HCT116 (cell line): ENCODE measurements at regions not wholly inside any gene's neighbourhood (a gene's known extent, or its start where the extent isn't known, plus 50 kb on each side); places are given as distances from the start of the nearest gene placed in this dataset.

Source experiments
- ATAC-seq: fragments of 200-7000 bp; cut with Tn5 transposase; 2 replicates; pipeline ENCODE4 v1.9.1; 2020; ENCODE audit warnings: mild to moderate bottlenecking, moderate library complexity
- BruUV-seq: library from RNA; stranded (reverse); fragments of 400-500 nt; replicated peaks from 2 replicates; lab custom pipeline; 2021; lab: Mats Ljungman, UMichigan
- CTCF ChIA-PET: fragments of 300-600 bp; sonication (Branson Sonifier 250); formaldehyde crosslinking; loops from one replicate; lab custom pipeline; 2021; ENCODE audit warnings: antibody characterized with exemption; lab: Charles Lee
- POLR2A ChIA-PET: fragments of 300-600, 350-600 bp; sonication (Branson Sonifier 250); formaldehyde crosslinking; loops from one replicate; lab custom pipeline; 2021; ENCODE audit warnings: antibody characterized with exemption; lab: Charles Lee
- RAD21 ChIA-PET, 2 experiments: fragments of 300-600 bp; sonication (Branson Sonifier 250); formaldehyde crosslinking; loops; one replicate each; lab custom pipeline; 2023; ENCODE audit warnings: low total read pairs in 2 of 2; ENCODE audit not compliant: uncharacterized antibody in 2 of 2, unreplicated experiment in 2 of 2, low non-redundant PET in 1 of 2; lab: Charles Lee
- DNase-seq: peaks from one replicate; pipeline ENCODE4 v3.0.0-alpha.2; 2010; ENCODE audit warnings: low read depth, low spot score
- H2AFZ ChIP-seq: fragments of 200-600 bp; shearing (Covaris generic), sonication (generic); 2 replicates; pipeline ENCODE4 v1.6.1; 2017; ENCODE audit warnings: low read depth, mixed run types, mixed read lengths, antibody characterized with exemption, low read length; ENCODE audit not compliant: poor library complexity, severe bottlenecking
- H3K27ac ChIP-seq: 2 replicates; pipeline ENCODE4 v1.5.1; 2012; ENCODE audit warnings: low read depth, low read length
- H3K27me3 ChIP-seq: fragments of 200-600 bp; sonication (generic); 2 replicates; pipeline ENCODE4 v1.6.1; 2016; ENCODE audit warnings: mixed run types, low read length, mixed read lengths; ENCODE audit not compliant: insufficient read depth
- H3K36me3 ChIP-seq, 2 experiments: fragments of 200-500 bp in 1 of 2; fragments of 200-600 bp in 1 of 2; sonication (Bioruptor generic) in 1 of 2; sonication (generic) in 1 of 2; 2 replicates each; pipeline versions ENCODE4 v1.5.1 to v1.6.1; 2014 to 2016; ENCODE audit warnings: low read length in 2 of 2, inconsistent platforms in 1 of 2, mixed read lengths in 1 of 2, mixed run types in 1 of 2; ENCODE audit not compliant: insufficient read depth in 2 of 2, control insufficient read depth in 1 of 2
- H3K4me1 ChIP-seq, 2 experiments: fragments of 200-600 bp in 1 of 2; sonication (generic) in 1 of 2; 2 replicates each; pipeline versions ENCODE4 v1.5.1 to v1.6.1; 2012 to 2017; ENCODE audit warnings: low read length in 2 of 2, inconsistent platforms in 1 of 2, mild to moderate bottlenecking in 1 of 2, mixed read lengths in 1 of 2, mixed run types in 1 of 2, moderate library complexity in 1 of 2; ENCODE audit not compliant: insufficient read depth in 2 of 2, control insufficient read depth in 1 of 2
- H3K4me2 ChIP-seq: fragments of 200-600 bp; sonication (generic); 2 replicates; pipeline ENCODE4 v1.6.1; 2017; ENCODE audit warnings: mixed run types, low read length, mixed read lengths
- H3K4me3 ChIP-seq, 2 experiments: fragments of 200-600 bp in 1 of 2; sonication (generic) in 1 of 2; replicated peaks in 1 of 2; 2 replicates each; pipeline ENCODE4 v1.5.1; 2011 to 2016; ENCODE audit warnings: low read length in 2 of 2, control low read depth in 1 of 2, low read depth in 1 of 2, mild to moderate bottlenecking in 1 of 2, mixed read lengths in 1 of 2, mixed run types in 1 of 2
- H3K79me2 ChIP-seq: fragments of 200-600 bp; sonication (generic); 2 replicates; pipeline ENCODE4 v1.6.1; 2017; ENCODE audit warnings: mild to moderate bottlenecking, mixed run types, low read length, moderate library complexity, mixed read lengths; ENCODE audit not compliant: insufficient read depth
- H3K9ac ChIP-seq: fragments of 200-600 bp; sonication (generic); 2 replicates; pipeline ENCODE4 v1.6.1; 2016; ENCODE audit warnings: low read length, mixed read lengths
- H3K9me2 ChIP-seq: fragments of 200-600 bp; sonication (generic), shearing (Covaris generic); 2 replicates; pipeline ENCODE4 v1.6.1; 2017; ENCODE audit warnings: mixed run types, mild to moderate bottlenecking, moderate library complexity; ENCODE audit not compliant: insufficient read depth
- H3K9me3 ChIP-seq, 2 experiments: fragments of 200-500 bp in 1 of 2; fragments of 200-600 bp in 1 of 2; sonication (Bioruptor generic) in 1 of 2; sonication (generic) in 1 of 2; 2 replicates each; pipeline ENCODE4 v1.6.1; 2014 to 2017; ENCODE audit warnings: low read length in 2 of 2, mixed read lengths in 2 of 2, inconsistent platforms in 1 of 2, low read depth in 1 of 2, mild to moderate bottlenecking in 1 of 2, mixed run types in 1 of 2, moderate library complexity in 1 of 2; ENCODE audit not compliant: control insufficient read depth in 1 of 2, insufficient read depth in 1 of 2
- H4K20me1 ChIP-seq: fragments of 200-600 bp; sonication (generic), shearing (Covaris generic); 2 replicates; pipeline ENCODE4 v1.6.1; 2017; ENCODE audit warnings: mixed run types, mild to moderate bottlenecking, moderate library complexity; ENCODE audit not compliant: insufficient read depth
- CBX3 ChIP-seq: IDR thresholded peaks from 2 replicates; pipeline ENCODE4 v1.6.1; 2012; ENCODE audit warnings: low read depth
- EZH2 ChIP-seq: fragments of 200-600 bp; sonication (generic); IDR thresholded peaks from 2 replicates; pipeline ENCODE4 v1.6.1; 2017; ENCODE audit warnings: antibody characterized with exemption, mixed run types
- FOSL1 ChIP-seq: IDR thresholded peaks from 2 replicates; pipeline ENCODE4 v1.6.1; 2012; ENCODE audit warnings: low read depth
- JUND ChIP-seq: IDR thresholded peaks from 2 replicates; pipeline ENCODE4 v1.6.1; 2012
- RAD21 ChIP-seq: IDR thresholded peaks from 2 replicates; pipeline ENCODE4 v1.6.1; 2012; ENCODE audit warnings: low read depth, mild to moderate bottlenecking
- SP1 ChIP-seq: IDR thresholded peaks from 2 replicates; pipeline ENCODE4 v1.6.1; 2012; ENCODE audit warnings: low read depth
- SRF ChIP-seq: IDR thresholded peaks from 2 replicates; pipeline ENCODE4 v1.6.1; 2012; ENCODE audit warnings: low read depth
- TCF7L2 ChIP-seq: IDR thresholded peaks from 2 replicates; pipeline ENCODE4 v1.7.0; 2011; ENCODE audit warnings: borderline replicate concordance, inconsistent platforms; ENCODE audit not compliant: insufficient read depth, insufficient read length; ENCODE audit errors: extremely low read depth
- YY1 ChIP-seq: IDR thresholded peaks from 2 replicates; pipeline ENCODE4 v1.6.1; 2011; ENCODE audit warnings: low read length, low read depth, moderate library complexity, mild to moderate bottlenecking; ENCODE audit not compliant: insufficient replicate concordance; ENCODE audit errors: extremely low read depth
- ZFX ChIP-seq: fragments of 450-650 bp; IDR thresholded peaks from 2 replicates; pipeline ENCODE4 v1.6.1; 2017
- intact Hi-C: fragments of 100-400 bp; cut with micrococcal nuclease; formaldehyde crosslinking; loops from 2 replicates; pipeline ENCODE4 v1.10.0; 2022
- TF ChIP-seq, protein P1 (sequence below): IDR thresholded peaks from 2 replicates; pipeline ENCODE4 v1.6.1; 2011; ENCODE audit warnings: mild to moderate bottlenecking, low read length, moderate library complexity; ENCODE audit not compliant: insufficient replicate concordance; ENCODE audit errors: extremely low read depth
- TF ChIP-seq, protein P2 (sequence below): IDR thresholded peaks from 2 replicates; pipeline ENCODE4 v1.6.1; 2012
- TF ChIP-seq, protein P3 (sequence below), 3 experiments: fragments of 200-600 bp in 1 of 3; sonication (generic) in 1 of 3; IDR thresholded peaks in 2 of 3; conservative IDR thresholded peaks in 1 of 3; 2 replicates each; pipeline ENCODE4 v1.5.1; 2012 to 2017; ENCODE audit warnings: low read depth in 2 of 3, low read length in 2 of 3, antibody characterized with exemption in 1 of 3, borderline replicate concordance in 1 of 3, control low read depth in 1 of 3, mild to moderate bottlenecking in 1 of 3, mixed read lengths in 1 of 3, mixed run types in 1 of 3, moderate library complexity in 1 of 3; ENCODE audit not compliant: insufficient read depth in 1 of 3
- TF ChIP-seq, protein P4 (sequence below): IDR thresholded peaks from 2 replicates; pipeline ENCODE4 v1.6.1; 2012

DNA sequence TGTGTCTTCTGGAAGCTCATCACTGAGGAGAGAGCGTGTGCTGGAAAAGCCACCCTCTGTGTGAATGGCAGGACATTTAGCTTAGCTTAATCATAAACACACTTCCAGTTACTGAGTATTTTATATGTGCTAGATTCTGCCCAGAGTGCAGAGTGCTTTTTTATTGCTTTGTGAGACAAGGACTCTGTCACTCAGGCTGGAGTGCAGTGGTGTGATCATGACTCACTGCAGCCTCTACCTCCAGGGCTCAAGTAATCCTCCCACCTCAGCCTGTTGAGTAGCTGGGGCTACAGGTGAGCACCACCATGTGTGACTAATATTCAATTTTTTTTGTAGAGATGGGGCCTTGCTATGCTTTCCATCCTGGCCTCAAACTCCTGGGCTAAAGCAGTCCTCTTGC lies 61.4 kb upstream of the IRX3 start:
- CTCF ChIA-PET: interaction anchor here (0.8 kb wide), 1 partner anchor 65 kb away, joined by 3 read pairs; no protein-coding TSS in a partner anchor
- POLR2A ChIA-PET: no interaction called here

DNA sequence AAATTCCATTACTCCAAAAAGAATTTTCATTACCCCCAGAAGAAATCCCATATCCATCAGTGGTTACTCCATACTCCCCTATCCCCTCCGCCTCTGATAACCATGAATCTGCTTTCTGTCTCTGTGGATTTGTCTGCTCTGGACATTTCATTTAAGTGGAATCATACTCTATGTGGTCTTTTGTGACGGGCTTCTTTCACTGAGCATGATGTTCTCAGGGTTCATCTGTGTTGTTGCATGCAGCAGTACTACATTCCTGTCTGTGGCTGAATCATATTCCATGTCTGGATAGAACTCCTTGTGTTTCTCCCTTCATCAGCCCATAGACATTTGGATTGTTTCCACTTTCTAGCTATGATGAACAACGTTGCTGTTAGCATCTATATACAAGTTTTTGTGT lies 59.5 kb upstream of the IRX3 start:
- BruUV-seq: no TSS peak
- no peak overlapping the region for H2AFZ ChIP-seq
- no peak for DNase-seq
- H3K27ac ChIP-seq: no peak overlapping the region
- intact Hi-C loops: no loop called here
- no peaks in the 10 kb centered on the region for H3K9me2 ChIP-seq
- H3K4me3 ChIP-seq: no peak overlapping the region
- peaks cover 0 to 4% of the 10 kb centered on the region in 2 experiments; a peak in 1 of 4 replicates for H3K4me1 ChIP-seq
- H3K36me3 ChIP-seq: no peaks in the 10 kb centered on the region
- RAD21 ChIA-PET: no interaction called here
- H3K4me2 ChIP-seq: no peak overlapping the region
- CTCF ChIA-PET: no interaction called here
- no peaks in the 10 kb centered on the region for H4K20me1 ChIP-seq
- no peaks in the 10 kb centered on the region for H3K79me2 ChIP-seq
- no peaks in the 10 kb centered on the region for H3K27me3 ChIP-seq
- no peak overlapping the region for H3K9ac ChIP-seq
- no peak for ATAC-seq
- H3K9me3 ChIP-seq: no peaks in the 10 kb centered on the region
- POLR2A ChIA-PET: no interaction called here
- TF ChIP-seq, protein P1, sequence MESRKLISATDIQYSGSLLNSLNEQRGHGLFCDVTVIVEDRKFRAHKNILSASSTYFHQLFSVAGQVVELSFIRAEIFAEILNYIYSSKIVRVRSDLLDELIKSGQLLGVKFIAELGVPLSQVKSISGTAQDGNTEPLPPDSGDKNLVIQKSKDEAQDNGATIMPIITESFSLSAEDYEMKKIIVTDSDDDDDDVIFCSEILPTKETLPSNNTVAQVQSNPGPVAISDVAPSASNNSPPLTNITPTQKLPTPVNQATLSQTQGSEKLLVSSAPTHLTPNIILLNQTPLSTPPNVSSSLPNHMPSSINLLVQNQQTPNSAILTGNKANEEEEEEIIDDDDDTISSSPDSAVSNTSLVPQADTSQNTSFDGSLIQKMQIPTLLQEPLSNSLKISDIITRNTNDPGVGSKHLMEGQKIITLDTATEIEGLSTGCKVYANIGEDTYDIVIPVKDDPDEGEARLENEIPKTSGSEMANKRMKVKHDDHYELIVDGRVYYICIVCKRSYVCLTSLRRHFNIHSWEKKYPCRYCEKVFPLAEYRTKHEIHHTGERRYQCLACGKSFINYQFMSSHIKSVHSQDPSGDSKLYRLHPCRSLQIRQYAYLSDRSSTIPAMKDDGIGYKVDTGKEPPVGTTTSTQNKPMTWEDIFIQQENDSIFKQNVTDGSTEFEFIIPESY: no peak
- TF ChIP-seq RAD21: no peak
- TF ChIP-seq, protein P2, sequence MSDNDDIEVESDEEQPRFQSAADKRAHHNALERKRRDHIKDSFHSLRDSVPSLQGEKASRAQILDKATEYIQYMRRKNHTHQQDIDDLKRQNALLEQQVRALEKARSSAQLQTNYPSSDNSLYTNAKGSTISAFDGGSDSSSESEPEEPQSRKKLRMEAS: no peak
- TF ChIP-seq, protein P3, sequence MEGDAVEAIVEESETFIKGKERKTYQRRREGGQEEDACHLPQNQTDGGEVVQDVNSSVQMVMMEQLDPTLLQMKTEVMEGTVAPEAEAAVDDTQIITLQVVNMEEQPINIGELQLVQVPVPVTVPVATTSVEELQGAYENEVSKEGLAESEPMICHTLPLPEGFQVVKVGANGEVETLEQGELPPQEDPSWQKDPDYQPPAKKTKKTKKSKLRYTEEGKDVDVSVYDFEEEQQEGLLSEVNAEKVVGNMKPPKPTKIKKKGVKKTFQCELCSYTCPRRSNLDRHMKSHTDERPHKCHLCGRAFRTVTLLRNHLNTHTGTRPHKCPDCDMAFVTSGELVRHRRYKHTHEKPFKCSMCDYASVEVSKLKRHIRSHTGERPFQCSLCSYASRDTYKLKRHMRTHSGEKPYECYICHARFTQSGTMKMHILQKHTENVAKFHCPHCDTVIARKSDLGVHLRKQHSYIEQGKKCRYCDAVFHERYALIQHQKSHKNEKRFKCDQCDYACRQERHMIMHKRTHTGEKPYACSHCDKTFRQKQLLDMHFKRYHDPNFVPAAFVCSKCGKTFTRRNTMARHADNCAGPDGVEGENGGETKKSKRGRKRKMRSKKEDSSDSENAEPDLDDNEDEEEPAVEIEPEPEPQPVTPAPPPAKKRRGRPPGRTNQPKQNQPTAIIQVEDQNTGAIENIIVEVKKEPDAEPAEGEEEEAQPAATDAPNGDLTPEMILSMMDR (IDR thresholded peaks at IDR 0.05 in 2 of 3, conservative IDR thresholded peaks at IDR 0.05 in 1 of 3; ENCODE audit: borderline replicate concordance in 1 of 3, insufficient read depth in 1 of 3, low read depth in 2 of 3, low read length in 2 of 3): no peak
- no peak for TF ChIP-seq CBX3
- TF ChIP-seq SP1: no peak
- TF ChIP-seq TCF7L2: no peak
- no peak for TF ChIP-seq YY1
- no peak for TF ChIP-seq ZFX
- TF ChIP-seq JUND: no peak
- no peak for TF ChIP-seq EZH2

More for the DNA sequence above, 61.4 kb upstream of the IRX3 start:
- no peaks in the 10 kb centered on the region for H3K9me3 ChIP-seq
- H3K4me3 ChIP-seq: no peak overlapping the region
- H3K9ac ChIP-seq: no peak overlapping the region
- no peak overlapping the region for H3K27ac ChIP-seq
- ATAC-seq: no peak
- RAD21 ChIA-PET: no interaction called here
- H3K4me2 ChIP-seq: no peak overlapping the region
- BruUV-seq: no TSS peak
- H3K27me3 ChIP-seq: 0 out of 2 replicates have a peak, but pooled peaks cover 5% of the 10 kb centered on the region
- no peak overlapping the region for H2AFZ ChIP-seq
- intact Hi-C loops: no loop called here
- no peak for DNase-seq
- H3K9me2 ChIP-seq: no peaks in the 10 kb centered on the region
- no peaks in the 10 kb centered on the region for H3K36me3 ChIP-seq
- no peaks in the 10 kb centered on the region for H4K20me1 ChIP-seq
- H3K79me2 ChIP-seq: no peaks in the 10 kb centered on the region
- TF ChIP-seq SRF: no peak
- no peak for TF ChIP-seq FOSL1
- TF ChIP-seq, protein P4, sequence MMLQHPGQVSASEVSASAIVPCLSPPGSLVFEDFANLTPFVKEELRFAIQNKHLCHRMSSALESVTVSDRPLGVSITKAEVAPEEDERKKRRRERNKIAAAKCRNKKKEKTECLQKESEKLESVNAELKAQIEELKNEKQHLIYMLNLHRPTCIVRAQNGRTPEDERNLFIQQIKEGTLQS: no peak
- no peak for TF ChIP-seq EZH2
- no peak for TF ChIP-seq CBX3
- TF ChIP-seq RAD21: no peak
- TF ChIP-seq SP1: no peak
- TF ChIP-seq, all 23 proteins: peak for 0
- peaks cover 0 to 4% of the 10 kb centered on the region in 2 experiments; a peak in 1 of 4 replicates for H3K4me1 ChIP-seq
